ELR (cell line): ENCODE measurements at regions not wholly inside any gene's neighbourhood (a gene's known extent, or its start where the extent isn't known, plus 50 kb on each side); places are given as distances from the start of the nearest gene placed in this dataset.

Experiments used
- DNase-seq: peaks from one replicate; pipeline ENCODE4 v3.0.0-alpha.2; 2015; ENCODE audit warnings: low read depth

DNA sequence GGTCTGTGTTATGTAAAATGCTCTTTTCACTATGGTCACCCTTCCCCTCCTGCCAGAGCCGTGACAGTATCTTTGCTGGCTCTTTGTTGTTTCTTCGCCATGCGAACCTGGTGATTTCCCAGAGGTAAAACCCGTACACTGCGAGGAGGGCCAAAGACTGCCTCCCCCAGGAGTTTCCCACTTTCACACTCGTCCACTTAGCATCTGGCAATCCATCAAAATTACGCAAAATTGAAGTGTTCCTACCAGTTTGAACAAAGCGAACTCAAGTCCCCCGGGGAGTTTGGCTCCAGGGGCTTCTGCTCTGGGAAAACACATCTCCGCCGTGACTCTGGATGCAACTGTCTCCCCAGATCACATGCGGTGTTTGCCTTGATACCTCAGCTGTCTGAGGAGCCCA lies 239.9 kb downstream of the FAM43A start:
- DNase-seq, result no peak

DNA sequence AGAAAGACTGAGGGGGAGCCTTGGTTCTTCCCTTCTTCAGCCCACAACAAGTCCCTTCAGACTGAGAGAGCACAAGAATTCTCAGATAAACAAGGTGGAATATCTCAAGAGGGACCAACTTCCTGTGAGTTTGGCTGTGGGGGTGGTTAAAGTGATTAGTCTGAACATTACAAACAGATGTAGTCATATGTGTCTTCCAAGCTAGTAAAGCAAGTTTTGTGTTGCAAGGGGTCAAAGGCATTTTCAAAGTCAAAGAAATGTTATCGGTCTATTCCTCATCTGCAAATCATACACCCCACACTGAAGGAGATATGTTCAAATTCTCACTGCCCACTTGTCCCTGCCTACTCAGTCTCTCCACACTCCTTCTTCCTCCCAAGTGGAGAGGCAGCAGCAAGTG lies 242.5 kb downstream of the FAM43A start:
- peak; percentile 59 for DNase-seq

DNA sequence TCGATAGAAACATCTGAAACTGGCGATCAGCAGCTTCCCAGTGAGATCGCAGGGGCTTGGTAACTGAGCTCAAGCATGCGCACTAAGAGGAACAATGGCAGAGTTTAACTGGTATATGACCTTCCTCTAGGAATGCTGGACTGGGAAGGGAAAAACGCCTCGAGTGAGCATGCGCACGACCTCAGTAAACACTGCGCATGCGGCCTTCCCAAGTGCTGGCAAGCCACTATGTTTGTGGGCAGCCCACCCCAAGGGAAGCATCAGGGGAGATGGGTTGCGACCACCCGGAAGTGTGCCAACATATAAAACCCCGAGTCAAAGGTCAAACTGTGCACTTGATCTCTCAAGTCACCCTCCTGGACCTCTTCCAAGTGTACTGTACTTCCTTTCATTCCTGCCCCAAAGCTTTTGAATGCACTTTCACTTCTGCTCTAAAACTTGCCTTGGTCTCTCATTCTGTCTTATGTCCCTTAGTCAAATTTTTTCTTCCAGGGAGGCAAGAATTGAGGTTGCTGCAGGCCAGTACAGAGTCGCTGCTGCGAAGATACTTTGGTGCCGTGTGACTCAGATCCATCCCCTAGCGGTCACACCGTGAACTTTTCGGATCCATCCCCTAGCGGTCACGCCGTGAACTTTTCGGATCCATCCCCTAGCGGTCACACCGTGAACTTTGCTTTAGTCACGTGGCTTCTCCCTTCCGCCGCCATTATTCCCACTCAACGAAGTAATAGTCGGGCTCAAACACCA lies 243.3 kb downstream of the FAM43A start:
- DNase-seq, result no peak

DNA sequence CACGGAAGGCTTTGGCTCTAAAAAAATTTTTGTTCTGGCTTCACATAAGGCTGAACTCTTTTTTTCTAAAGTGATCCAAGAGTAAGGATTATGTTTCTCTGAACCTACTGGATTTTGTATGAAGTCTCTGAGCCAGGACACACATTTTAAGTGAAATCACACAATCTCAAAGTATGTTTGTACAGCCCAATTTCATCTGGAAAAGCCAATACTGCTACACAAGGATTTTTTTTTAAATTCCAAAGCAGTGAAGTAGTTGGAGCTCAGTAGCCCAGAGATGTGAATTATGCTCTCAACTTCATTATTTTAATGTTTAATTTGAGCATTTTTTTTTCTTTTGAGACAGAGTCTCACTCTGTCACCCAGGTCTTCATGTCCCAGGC lies 243.9 kb downstream of the FAM43A start:
- DNase-seq, result no peak

DNA sequence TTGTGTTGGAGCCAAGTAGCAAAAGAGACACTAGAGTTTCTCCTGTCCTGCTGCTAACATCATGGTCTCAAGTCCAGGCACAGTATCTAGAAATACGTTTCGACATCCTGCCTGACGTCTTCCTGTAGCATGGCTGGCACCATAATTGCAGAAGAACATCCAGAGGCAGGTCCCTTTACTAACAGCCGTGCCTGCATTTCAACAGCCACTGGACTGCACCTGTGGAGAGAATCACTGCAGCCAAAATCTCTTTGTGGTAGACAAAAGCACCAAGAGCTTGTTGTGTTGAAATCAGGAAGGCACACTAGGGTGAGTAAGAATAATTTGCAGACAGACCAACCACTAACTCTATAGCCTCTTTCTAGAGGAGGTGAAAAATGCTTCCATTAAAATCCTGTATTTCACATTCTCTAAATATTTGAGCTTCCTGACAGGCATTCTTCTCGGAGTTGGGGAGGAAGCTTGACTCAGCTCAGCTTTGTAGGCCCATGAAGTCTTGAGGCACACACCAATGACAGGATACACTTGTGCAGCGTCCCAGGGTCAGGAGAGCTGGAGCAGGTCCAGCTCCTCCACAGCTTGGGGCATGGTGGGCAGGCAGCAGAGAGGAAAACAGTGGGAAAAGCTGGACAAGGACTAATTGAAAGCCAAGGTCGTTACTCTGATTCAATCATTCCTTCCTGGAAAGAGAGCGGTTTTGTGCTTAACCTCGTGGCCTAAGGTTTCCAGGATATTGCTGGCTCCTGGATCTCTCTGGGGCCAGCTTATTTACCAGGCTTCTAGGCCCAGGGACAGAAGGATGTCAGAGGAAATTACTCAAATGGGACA lies 244.9 kb downstream of the FAM43A start:
- peak; percentile 73 for DNase-seq

DNA sequence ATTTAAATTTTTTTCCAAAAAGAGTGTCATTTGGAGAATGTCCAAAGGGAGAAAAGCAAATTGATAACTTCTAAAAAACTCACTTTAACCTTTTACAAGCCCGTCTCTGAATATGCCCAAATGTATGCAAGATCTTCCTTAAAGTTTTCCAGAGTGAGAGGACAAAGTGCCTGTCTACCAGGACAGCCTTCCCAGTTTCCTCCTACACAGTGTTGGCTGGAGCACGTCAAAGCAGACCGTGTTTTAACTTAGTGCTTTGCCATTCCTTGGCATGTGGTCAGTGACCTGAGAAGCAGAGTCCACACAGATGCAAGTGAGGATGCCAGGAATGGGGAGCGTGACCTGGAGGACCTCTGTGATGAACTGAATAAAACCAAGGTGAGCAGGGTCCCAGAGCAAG lies 245.7 kb downstream of the FAM43A start:
- DNase-seq, result no peak

DNA sequence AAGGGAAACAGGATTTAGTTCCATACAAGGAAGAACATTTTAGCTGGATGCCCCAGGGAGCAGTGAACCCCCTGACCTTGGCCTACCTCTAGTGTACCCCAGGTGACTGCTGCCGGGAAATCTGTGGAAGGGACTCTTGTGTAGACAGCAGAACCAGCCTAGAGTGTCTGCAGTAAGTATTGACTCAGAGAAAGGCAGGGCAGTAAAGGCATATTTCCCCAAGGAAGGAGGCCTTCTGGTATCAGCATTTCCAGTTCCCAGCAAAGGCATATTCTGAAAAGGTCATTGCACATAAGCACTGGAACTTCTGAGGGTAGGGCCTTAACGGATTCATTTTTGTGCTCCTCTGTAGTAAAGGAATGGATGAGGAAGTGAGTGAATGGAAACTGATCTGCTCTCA lies 246.2 kb downstream of the FAM43A start:
- no peak for DNase-seq

DNA sequence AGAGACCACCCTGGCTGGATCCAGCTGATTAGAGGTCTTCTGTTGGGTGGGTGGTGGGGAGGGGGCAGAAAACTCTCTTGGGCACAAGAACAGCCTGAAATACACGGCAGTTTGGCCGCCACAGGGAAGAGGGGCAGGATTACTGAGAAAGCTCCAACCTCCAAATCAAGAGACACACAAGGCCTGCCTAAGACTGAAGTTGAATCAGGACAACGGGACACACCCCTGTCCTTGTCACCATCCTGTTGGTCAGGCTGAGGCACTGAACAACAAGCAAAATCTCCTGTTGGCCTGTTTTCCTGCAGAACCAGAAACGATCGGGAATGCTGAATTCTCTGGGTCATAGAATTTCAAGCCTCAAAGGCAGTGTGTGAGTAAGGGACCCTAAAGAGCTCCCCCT lies 247.8 kb downstream of the FAM43A start:
- no peak for DNase-seq

DNA sequence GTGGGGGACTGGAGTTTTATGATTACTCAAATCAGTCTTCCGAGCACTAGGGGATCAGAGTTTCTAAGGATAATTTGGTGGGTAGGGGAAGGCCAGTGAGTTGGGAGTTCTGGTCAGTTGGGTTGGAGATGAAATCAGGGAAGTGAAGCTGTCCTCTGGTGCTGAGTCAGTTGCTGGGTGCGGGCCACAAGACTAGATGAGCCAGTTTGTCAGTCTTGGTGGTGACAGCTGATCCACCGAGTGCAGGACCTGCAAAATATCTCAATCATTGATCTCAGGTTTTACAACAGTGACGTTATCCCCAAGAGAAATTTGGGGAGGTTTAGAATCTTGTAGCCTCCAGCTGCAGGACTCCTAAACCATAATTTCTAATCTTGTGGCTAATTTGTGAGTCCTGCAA lies 249.4 kb downstream of the FAM43A start:
- DNase-seq, result no peak

DNA sequence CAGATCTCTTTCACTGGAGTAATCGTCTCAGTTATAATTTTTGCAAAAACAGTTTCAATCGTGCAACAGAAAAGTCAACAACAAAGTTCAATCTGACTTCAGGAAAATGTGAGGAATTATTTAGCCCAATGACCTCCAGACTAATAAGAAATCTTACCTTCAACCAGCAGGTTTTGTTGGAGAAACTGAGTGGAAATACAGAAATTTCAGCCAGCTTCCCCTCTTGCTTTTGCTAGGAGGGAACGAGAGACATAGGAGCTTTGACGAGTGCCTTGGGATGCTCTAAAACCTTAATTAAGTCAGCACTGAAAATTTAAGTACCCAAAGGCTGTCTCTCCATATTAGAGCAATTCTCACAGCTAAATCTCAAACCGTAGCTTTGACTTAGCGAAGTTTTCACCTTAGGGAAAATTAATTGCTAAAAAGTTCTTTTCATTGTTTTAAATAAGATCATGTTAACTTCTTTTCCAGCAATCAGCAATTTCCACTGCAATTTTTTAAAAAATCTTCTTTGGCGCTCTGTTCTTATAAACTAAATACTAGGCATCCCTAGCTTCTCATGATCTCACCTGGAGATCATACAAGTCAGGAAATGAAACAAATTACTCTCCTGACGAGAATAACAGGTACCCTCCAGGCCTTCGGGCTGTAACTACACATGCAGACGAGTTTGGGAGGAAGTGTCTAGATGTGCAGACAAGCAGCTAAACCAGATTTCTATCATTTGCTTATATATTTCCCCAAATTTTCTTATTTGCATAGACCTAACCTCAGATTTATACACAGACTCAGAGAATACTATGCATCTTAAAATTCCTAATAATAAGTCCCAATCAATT lies 250.2 kb downstream of the FAM43A start:
- DNase-seq, result no peak

DNA sequence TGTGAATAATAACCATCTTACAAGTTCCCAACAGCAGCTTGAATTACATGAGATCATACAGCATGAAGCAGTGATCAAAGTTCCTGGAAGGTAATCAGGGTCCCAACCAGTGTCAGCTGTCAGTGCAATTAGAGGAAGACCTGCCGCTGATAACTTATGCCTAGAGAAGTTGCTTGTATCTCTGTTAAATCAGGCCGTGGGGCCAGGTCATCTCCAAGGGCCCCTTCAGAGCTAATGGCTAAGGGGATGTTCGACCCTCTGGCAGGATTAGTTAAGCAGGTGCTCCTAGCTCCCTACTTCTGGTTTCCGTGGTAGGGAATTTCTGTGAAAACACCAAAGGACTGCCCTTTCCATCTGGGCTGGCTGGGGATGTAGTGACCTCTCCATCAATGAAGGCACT lies 251.0 kb downstream of the FAM43A start:
- no peak for DNase-seq

DNA sequence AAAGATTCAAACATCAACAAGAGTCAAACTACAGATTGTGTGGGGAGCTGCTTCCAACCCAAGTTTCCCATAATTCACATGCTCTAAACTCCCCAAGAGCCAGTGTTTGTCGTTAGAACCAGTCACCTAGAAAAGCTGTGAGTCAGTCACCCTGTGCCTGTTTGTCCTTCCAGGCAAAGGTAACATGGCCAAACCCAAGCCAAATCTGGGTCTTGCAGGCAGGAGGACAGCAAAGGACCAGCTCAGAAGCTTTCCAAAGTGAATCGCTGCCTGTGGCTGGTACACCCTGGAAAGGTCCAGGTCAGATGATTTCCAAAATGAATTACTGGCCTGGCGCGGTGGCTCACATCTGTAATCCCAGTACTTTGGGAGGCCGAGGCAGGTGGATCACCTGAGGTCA lies 251.5 kb downstream of the FAM43A start:
- DNase-seq, result no peak

DNA sequence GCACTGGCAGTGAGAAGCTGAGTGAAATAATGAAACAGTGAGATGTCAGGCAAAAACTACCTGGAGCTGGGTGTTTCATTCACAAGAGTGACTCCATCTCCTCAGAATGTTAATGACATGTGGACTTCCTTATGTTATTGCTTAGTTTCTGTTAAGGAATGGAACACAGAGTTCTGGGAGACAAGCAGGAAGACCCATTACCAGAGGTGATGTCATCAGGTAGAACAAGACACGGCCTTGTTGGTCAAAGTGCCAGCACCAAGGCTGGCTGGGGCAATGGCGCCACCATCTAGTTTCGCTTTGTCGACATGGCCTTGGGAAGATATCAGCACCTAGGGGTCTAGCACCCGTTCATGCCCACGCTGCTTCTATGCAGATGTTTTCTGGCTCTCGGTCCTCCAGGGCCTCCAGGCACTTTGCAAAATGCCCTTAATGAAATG lies 252.2 kb downstream of the FAM43A start:
- no peak for DNase-seq

DNA sequence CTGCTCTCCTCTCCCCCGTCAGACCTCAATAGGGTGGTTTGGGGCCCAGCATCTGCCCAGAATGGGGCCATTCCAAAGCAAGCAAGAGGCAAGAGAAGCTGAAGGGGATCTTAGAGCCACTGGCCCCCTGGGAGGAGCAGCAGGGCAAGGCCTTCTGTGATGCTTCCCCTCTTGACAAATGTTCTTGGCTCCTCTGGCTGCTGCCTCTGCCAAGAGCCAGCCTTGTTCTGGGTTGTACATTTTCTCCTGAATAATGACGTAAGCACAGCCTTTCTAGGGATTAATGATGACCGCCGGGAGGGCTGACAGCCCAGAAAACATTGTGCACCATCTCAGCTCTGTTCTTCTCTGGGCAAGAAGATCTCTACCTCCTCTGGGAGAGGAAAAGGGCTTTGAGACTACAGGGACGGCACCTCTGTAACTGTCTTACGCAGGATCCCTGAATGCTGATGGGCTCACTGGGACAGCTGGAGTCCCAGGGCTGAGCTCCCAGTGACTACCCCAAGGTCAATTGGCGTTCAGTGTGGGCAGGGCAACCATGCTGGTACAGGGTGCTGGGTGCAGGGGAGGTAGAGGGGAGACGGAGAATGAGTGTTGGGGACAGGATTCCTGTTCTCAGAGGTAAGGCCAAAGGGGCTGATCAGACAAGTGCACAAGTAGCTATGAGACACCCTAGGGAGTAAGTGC lies 253.3 kb downstream of the FAM43A start:
- DNase-seq, result no peak

DNA sequence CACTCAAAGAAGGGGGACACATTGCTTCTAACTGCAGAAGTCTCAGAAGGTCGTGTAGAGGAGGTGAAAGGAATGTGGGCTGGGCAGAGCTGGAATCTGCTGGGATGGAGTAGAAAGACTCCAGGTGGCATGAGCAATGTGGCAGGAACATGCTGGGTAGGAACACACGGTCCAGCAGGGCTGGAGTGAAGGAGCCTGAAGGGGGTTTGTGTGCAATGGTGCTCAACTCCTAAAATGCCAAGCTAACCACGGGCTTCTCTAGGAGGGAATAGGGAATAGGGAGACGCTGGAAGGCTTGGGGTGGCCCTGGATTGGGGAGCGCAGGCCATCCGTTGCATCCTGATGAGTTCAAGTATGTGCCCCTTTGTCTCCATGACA lies 253.8 kb downstream of the FAM43A start:
- DNase-seq, result no peak

DNA sequence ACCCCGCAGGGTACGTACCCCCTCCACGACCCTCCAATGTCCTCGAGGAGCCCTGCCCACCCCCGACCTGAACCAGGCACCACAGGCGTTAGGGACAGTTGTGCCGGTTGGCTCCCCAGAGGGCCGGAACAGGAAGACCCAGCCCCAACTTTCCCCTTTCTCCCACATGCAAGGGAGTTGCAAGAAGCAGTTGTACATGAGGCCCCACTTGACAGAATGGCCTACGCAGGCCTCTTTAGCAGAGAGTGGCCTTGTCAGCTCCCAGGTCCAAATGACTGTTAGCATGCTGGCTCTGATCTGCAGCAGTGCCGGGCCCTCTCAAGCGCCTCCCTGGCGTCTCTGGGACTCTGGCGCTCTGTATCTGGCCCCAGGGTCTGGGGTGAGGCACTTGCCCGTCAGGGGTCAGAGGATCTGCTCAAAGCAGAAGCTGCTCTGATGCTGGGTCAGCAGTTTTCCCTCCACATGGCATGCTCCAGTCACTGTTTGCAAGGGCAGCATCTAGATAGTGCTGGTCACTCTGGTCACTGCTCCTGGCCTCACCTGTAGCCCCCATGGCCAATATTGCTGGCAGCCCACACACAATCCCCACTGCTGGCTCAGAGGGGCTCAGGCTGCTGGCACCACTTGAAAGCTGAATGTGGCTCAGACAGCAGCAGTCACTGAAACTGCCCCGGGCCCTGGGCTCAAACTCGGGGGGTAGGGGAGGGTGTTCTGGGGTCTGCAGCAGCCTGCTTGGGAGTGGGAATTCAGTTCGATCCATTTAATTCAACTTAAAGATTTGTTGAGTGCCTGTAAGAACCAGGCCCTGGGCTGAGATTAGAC lies 254.5 kb downstream of the FAM43A start:
- DNase-seq, result no peak

DNA sequence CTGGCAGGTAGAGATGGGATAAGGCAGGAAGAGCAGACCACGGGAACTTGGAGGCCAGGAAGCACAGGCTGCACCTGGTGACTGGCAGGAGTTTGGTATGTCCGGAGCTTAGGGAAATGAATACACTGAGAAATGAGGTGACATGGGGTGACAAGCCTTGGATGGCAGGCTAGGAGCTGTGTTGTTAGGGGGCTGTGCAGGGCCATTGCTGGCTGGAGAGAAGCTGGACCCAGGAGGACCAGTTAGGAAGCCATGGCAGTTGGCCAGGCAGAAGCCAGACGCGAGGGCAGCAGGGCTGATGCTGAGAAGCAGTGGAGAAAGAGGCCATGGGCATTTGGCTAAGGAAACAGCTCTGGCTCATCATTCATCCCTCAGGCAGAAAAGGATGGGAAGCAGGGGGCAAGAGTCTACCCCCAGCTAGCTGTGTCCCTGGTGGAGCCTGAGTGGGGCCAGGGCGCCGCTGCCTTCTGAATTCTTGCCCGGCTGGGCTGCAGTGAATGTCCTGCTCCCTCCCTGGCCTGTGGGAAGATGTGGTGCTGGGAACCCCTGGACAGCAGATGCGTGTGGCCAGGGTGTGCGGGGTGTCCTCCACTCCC lies 255.8 kb downstream of the FAM43A start:
- DNase-seq, result no peak

DNA sequence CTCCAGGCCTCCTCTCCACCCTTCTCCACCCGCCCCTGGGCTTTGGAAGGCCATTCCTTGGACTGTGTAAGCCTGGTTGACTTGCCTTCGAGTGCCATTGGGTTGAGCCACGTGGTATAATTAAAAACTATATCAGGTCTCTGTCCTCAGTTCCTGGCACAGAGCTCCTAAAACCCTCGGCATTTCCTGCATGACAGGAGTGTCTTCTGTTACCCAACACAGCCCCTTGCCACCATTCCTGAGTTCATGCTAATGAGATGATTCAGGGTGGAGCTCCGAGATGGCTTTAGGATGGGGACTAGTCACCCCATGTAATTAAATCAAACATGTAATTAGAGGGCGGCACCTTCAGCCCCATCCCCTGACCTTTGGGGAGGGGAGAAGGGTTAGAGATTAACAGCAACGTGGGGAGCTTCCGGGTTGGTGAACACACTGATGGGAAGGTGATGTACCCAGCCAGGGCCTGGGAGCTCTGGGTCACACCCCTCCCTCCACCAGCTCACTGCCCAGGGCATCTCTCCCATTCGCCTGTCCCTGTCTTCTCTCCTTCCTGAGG lies 256.4 kb downstream of the FAM43A start:
- no peak for DNase-seq

DNA sequence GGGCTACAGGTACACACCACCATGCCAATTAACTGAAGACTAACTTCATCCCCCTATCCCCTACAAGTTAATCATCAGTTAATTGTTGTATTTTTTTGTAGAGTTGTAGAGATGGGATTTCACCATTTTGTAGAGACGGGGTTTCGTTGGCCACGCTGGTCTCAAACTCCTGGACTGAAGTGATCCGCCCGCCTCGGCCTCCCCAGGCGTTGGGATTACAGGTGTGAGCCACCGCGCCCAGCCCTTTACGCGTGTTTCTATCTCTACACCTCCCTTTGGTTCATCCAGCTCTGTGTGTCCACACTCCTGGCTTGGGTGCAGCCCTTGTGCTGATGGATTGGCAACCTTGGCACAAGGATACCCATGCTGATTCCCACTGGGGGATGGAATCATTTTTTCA lies 258.8 kb downstream of the FAM43A start:
- no peak for DNase-seq

DNA sequence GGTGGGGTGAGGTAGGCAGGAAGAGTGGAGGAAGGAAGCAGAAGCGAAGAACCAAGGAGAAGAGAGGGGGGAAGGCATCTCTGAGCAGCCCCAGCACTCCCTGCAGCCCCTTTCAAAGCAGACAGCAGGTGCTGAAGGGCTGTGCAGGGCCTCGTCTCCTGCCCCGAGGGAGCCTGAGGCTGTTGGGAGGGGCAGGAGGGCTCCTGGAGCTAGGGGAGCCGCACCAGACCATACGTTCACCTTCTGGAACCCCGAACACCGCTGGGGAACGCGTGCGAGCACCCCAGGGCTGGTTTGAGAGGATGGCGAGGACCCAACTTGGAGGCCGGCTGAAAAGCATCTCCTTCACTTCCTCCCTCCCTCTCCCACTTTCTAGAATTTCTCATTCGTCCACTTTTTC lies 259.8 kb downstream of the FAM43A start:
- no peak for DNase-seq

DNA sequence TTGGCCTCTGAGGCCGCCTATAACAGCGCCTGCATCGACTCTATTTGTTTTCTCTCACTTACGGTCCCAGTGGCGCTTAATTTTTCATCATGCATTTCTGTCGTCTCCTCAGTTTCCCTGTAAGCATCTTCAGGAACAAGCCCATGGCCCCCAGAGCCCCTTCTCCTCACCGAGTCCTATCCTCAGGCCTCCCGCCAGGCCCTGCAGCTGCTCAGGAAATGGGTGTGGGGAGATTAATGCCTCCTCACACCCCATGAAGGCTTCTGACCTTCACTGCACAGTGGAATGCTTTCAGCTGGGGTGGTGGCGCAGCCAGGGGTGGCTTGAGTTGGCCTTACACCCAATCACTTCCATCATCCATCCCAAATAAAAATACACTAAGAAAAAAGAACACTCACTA lies 260.4 kb downstream of the FAM43A start:
- no peak for DNase-seq
